ENCODE measurements at regions not wholly inside any gene's neighbourhood (a gene's known extent, or its start where the extent isn't known, plus 50 kb on each side); places are given as distances from the start of the nearest gene placed in this dataset.

DNA sequence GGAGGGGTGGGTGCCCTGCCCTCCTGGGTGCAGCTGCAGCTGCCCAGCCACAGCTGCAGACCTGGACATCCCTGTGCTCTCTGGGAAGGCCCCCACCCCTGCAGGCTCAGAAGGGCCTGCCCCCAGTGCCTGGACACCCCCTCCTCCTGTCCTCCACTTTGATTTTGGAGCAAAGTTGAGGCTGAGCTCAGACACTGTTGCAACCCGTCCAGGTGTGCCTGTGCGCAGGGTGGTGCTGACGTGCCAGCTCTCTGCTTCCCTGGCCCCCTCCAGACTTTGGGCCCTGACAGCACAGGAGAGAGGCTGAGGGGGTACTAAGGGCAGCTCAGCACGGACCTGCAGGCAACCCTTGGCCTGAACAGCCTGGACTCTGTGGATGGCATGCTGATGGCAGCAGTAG, 750.3 kb downstream of the ARAP2 start:
- no peak for DNase-seq

DNA sequence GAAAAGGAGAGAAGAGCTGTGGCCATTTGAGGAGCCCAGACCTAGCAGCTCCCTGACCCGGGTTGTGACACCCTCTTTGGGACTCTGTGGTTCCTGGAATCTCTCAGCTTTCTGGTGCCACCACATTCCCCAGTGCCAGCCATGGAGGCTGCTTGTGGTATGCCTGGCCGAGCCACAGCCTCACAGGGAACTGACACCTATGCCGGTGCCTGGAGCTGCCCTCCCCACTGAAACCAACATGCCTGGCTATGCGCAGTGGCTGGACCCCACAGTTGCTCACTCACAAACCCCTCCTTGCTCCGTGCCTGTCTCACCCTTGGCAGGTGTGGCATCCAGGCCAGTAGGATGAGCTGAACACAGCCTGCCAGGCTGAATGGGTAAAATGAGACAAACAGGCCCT, 749.4 kb downstream of the ARAP2 start:
- DNase-seq: no peak

DNA sequence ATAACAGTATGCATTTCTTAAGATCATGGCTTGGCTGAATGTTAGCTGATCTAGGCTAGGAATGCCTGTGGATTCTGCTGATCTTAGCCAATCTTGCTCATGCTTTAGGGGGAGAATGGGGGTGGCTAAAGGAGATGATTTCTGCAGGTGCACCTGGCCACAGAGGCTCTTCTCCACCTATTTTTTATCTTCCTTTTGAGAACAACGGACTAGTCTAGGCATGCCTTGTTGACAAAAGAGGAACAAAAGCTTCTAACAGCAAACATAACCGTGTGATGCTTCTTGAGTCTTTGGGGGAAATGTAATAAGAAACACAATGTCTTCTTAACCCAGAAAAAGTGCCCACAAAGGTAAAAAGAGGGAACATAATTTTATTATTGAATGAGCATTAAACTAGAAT, 743.5 kb downstream of the ARAP2 start:
- DNase-seq: no peak

- DNase-seq: no peak
Measured at GRCh38 chr4:35503435-35503834, 740.9 kb downstream of the ARAP2 start.

DNA sequence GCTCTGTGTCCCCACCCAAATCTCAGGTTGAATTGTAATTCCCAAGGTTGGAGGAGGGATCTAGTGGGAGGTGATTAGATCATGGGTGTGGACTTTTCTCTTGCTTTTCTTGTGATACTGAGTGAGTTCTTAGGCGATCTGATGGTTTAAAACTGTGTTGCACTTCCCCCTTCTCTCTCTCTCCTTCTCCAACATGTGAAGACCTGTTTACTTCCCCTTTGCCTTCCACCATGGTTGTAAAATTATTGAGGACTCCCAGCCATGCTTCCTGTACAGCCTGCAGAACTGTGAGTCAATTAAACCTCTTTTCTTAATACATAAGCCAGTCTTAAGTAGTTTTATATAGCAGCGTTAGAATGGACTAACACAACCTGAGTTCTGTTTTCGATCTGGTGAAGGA, 738.2 kb downstream of the ARAP2 start:
- no peak for DNase-seq

DNA sequence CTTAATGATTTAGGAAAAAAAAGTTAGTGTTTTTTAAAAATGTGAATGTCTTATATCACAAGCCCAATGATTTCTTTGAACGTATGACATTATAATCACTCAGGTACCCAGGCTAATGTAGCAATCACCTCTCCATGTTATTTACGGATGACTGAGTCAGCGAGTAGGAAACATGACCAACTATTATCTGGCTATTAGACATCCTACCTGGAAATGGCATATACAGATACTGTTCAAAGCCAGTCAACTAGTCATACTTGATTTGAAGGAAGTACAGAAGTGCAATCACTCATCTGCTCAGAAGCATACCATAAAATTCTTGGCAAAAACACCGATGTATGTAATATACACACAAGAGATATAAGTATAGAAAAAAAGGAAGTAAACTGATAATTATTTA, 732.5 kb downstream of the ARAP2 start:
- no peak for DNase-seq

DNA sequence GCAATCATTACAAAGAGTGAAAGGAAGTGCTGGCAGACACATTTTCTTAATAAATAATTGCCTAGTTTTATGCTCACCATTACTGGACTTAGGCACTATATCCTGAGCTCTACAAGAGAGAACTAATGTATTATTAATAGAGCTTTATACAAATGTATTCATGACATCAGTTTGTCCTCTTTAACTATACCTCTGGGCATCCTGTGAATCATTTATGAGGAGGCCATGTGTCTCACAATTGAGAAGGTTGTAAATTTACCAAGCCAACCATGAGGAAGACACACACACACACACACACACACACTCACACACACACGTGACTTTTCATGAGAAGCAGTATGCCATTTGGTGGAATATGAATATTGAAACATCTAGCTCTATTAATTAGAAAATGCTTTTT, 728.2 kb downstream of the ARAP2 start:
- DNase-seq: no peak

DNA sequence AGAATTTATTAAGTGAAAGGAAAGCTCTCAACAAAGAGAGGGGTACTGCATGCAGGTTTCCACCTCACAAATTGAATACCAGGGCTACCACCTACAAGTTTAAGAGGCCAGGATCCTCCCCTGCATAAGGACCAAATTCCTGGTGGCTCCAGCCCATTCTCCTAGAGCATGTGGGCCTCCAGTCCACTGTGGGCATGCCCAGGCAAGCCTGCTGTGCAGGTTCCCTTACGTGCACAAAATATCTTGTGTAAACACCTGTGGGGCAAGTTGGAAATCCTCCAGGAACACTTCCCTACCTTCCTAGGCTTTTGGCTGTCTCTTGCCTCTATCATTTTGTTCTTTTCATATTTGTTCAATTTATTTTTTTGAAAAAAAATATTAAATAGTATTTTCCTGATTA, 724.3 kb downstream of the ARAP2 start:
- DNase-seq: no peak

GRCh38 chr4:35521682-35522081, 722.6 kb downstream of the ARAP2 start:
- no peak for DNase-seq

DNA sequence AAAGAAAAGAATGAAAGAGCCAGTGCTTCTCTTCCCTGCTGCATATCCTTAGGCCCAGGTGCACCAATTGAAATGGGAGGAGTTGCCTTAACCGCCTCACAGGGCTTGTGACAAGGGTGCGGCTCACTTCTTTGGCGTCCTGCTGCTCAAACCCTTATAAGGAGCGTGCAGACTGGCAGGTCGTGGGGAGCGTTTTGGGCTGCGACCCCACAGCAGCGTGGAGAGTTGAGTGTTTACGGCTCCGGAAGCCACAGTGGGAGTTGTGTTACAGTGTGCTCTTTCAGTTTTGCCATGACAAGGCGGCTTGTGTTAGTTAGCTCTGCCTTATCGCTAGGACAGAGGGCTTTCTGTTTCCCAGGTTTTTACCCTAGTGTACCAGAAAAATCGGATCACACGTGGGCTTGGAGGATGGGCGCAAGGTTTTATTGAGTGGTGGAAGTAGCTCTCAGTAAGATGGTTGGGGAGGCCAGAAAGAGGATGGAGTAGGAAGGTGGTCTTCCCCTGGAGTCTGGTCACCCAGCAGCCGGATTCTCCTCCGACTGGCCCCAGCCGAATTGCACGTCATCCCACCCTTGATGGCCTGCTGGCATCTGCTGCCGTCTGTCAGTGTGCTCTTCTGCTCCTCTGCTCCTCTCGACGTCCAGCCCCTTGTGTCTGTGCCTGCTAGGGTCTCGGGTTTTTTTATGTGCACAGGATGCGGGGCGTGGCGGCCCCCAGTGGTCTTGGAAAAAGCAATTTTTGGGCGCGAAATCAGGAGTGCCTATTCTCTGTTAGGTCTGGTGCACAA, 718.9 kb downstream of the ARAP2 start:
- no peak for DNase-seq

GRCh38 chr4:35526456-35526855, 717.9 kb downstream of the ARAP2 start:
- DNase-seq: no peak

DNA sequence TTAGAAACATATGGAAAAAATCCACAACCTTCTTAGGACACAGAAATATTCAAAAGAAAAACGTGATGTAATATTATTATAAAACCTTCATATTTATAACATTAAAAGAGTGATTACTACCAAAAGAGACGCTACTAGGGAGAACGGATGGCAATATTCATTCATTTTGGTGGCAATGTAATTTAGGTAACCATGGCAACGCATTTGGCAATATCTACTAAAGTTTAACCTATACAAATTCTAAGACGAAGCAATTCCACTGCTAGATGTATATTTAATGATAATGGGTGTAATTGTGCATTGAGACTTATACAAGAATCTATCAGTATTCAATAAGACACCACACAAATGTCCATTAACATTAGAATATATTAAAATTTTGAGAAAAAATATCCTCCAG, 709.4 kb downstream of the ARAP2 start:
- no peak for DNase-seq

DNA sequence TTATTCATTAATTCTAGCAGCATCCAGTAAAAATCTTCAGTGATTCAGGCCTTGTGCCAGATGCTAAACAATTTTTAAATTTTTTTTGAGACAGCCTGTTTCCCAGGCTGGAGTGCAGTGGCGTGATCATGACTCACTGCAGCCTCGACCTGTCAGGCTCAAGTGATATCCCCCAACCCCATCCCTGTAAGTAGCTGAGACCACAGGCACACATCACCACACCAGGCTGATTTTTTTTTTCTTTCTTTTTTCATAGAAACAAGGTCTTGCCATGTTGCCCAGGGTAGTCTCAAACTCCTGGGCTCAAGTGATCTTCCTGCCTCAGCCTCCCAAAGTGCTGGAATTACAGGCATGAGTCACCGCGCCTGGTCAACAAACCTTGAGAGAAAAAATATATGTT, 705.5 kb downstream of the ARAP2 start:
- no peak for DNase-seq

GRCh38 chr4:35539404-35540055, 704.8 kb downstream of the ARAP2 start:
- DNase-seq: no peak

DNA sequence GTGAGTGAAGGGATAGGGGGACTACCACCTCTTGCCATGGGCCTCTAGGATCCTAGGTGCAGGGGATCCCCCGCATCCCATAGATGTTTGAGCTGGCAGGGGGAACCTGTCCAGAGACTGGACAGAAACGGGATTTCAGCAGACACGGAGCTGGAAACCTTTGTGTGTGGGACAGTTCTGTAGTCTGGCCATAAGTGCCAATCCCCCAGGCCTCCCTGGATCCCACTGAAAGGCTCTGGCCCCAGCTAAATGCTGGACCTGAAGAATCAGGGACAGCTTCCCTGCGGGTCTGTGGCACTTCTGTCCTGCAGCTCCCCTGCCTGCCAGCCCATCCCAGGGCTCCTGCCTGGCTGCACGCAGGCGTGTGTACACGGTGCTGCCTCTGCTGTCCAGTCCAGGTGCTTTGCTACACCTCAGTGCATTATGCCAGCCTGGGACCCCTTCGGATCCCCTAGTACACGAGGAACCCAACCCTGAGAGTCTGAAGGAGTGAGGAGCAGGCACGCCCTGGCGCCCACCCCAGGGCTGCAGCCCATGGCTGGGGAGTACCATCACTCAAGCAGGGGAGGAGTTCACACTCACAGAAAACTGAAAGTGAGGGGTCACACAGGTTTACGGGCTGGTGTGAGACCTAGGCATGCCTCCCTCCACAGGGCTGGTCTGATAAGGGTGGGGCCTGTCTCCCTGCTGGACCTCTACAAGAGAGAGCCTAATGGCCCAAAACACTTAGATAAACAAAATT, 703.0 kb downstream of the ARAP2 start:
- DNase-seq: no peak

GRCh38 chr4:35541888-35542213, 702.5 kb downstream of the ARAP2 start:
- no peak for DNase-seq

GRCh38 chr4:35548921-35549320, 695.4 kb downstream of the ARAP2 start:
- no peak for DNase-seq

GRCh38 chr4:35556387-35556786, 687.9 kb downstream of the ARAP2 start:
- DNase-seq: no peak

GRCh38 chr4:35559559-35560365, 684.6 kb downstream of the ARAP2 start:
- DNase-seq: no peak

DNA sequence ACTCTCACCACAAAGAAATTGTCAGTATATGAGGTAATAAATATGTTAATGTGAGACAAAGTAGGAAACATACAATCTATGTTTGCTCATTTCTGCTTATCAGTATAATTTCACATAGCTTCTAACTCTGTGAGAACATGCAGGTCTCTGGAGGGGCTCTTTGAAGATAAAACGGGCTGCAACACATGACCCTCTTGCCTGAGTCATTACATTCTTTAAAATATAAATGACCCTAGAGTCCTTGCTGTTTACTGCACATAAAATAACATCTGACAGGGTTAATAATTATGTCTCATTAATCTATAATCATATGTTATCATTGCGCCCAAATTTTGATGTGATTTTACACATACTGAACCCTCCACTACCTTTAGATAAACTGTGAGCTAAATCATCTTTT, 681.5 kb downstream of the ARAP2 start:
- DNase-seq: no peak

- no peak for DNase-seq
Measured at GRCh38 chr4:35565640-35566039, 678.7 kb downstream of the ARAP2 start.

- no peak for DNase-seq
Measured at GRCh38 chr4:35591035-35591434, 653.3 kb downstream of the ARAP2 start.

DNA sequence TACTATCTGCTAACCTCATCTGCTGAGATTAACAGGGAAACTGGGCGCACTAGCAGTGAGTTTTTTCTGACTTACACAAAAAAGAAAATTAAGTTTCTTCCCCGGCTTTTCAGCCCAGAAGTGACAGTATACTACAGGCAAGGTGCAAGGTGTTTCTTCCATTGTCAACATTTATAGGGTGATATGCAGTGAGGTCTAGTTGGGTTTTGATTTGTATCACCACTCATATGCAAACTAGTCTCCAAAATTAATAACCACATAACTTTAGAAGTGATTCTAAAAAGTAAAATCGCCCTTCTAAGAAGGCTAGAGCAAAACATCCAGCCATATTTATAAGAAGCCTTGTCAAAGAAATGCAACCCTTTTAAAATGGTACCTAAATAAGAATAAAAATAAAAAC, 640.1 kb downstream of the ARAP2 start:
- no peak for DNase-seq

All from stimulated activated CD8-positive, alpha-beta memory T cell treated with anti-CD3 and anti-CD28 coated beads, Interleukin-4, amount 100 ng/mL, for 48 hours (primary cell).